HepG2 (cell line): ENCODE measurements at regions not wholly inside any gene's neighbourhood (a gene's known extent, or its start where the extent isn't known, plus 50 kb on each side); places are given as distances from the start of the nearest gene placed in this dataset.

ENCODE experiments used
- ATAC-seq: fragments of 200-7000 bp; cut with Tn5 transposase; 3 replicates; pipeline ENCODE4 v1.9.1; 2020; ENCODE audit warnings: mild to moderate bottlenecking, moderate library complexity
- BruUV-seq: library from RNA; stranded (reverse); fragments of 400-500 nt; replicated peaks from 2 replicates; lab custom pipeline; 2021; lab: Mats Ljungman, UMichigan
- CTCF ChIA-PET: fragments of 300-600 bp; formaldehyde crosslinking; extraction: SDS; loops from one replicate; lab custom pipeline; 2021; ENCODE audit warnings: low total read pairs, inconsistent platforms, low intra/inter-chr PET ratio; lab: Yijun Ruan, JAX
- POLR2A ChIA-PET: fragments of 350-600 bp; sonication (Branson Sonifier 250); formaldehyde crosslinking; loops from one replicate; lab custom pipeline; 2020; ENCODE audit warnings: antibody characterized with exemption, inconsistent platforms; lab: Yijun Ruan, JAX
- DNase-seq: peaks from one replicate; pipeline ENCODE4 v3.0.0-alpha.2; 2015; ENCODE audit warnings: low spot score
- FAIRE-seq: peaks from 3 replicates; lab custom pipeline; 2011; peaks lifted over from hg19 to GRCh38; lab: Jason Lieb, UNC
- H2AFZ ChIP-seq: one replicate; pipeline ENCODE4 v1.6.1; 2011; ENCODE audit warnings: low read length, inconsistent platforms
- H3K27ac ChIP-seq: fragments of 300-600 bp; 3 replicates; pipeline ENCODE4 v1.8.0; 2011; ENCODE audit warnings: mixed run types, mild to moderate bottlenecking, mixed read lengths, low read length, inconsistent platforms; ENCODE audit not compliant: insufficient read depth; ENCODE audit errors: extremely low read length
- H3K27me3 ChIP-seq, 2 experiments: fragments of 200-600 bp in 1 of 2; 2 replicates in 1 of 2; 3 replicates in 1 of 2; pipeline versions ENCODE4 v1.6.0 to v1.8.0; 2011; ENCODE audit warnings: low read length in 2 of 2, mild to moderate bottlenecking in 2 of 2, moderate library complexity in 2 of 2, inconsistent platforms in 1 of 2; ENCODE audit not compliant: insufficient read depth in 2 of 2, control insufficient read depth in 1 of 2
- H3K36me3 ChIP-seq, 2 experiments: fragments of 200-600 bp in 1 of 2; replicated peaks in 1 of 2; 2 replicates in 1 of 2; 3 replicates in 1 of 2; pipeline versions ENCODE4 v1.5.1 to v1.8.0; 2011; ENCODE audit warnings: low read length in 2 of 2, inconsistent platforms in 1 of 2; ENCODE audit not compliant: insufficient read depth in 2 of 2, control insufficient read depth in 1 of 2
- H3K4me1 ChIP-seq: 2 replicates; pipeline ENCODE4 v1.5.1; 2012; ENCODE audit warnings: low read length, inconsistent platforms; ENCODE audit not compliant: insufficient read depth
- H3K4me2 ChIP-seq: 2 replicates; pipeline ENCODE4 v1.6.0; 2011; ENCODE audit warnings: low read depth, low read length, inconsistent platforms
- H3K4me3 ChIP-seq, 3 experiments: fragments of 200-600 bp in 1 of 3; sonication (generic), shearing (Covaris generic) in 1 of 3; replicated peaks in 1 of 3; 2 replicates each; pipeline ENCODE4 v1.5.1; 2011 to 2016; ENCODE audit warnings: low read length in 3 of 3, inconsistent platforms in 2 of 3, low read depth in 2 of 3, mild to moderate bottlenecking in 2 of 3, control low read depth in 1 of 3, mixed read lengths in 1 of 3; ENCODE audit not compliant: insufficient read depth in 1 of 3
- H3K79me2 ChIP-seq: one replicate; pipeline ENCODE4 v1.6.1; 2011; ENCODE audit warnings: low read length, inconsistent platforms; ENCODE audit not compliant: insufficient read depth
- H3K9ac ChIP-seq: 2 replicates; pipeline ENCODE4 v1.6.0; 2011; ENCODE audit warnings: mild to moderate bottlenecking, low read depth, low read length, inconsistent platforms; ENCODE audit not compliant: insufficient read depth
- H3K9me3 ChIP-seq: 2 replicates; pipeline ENCODE4 v1.5.1; 2012; ENCODE audit warnings: mild to moderate bottlenecking, low read length
- H4K20me1 ChIP-seq: 2 replicates; pipeline ENCODE4 v1.6.0; 2011; ENCODE audit warnings: inconsistent platforms, mild to moderate bottlenecking, low read length, moderate library complexity; ENCODE audit not compliant: insufficient read depth
- NFKBIZ ChIP-seq: IDR thresholded peaks from 2 replicates; pipeline ENCODE4 v1.6.1; 2018; ENCODE audit warnings: missing genetic modification reagents, missing compliant biosample characterization
- ZNF331 ChIP-seq: sonication (generic); formaldehyde crosslinking; IDR thresholded peaks from 2 replicates; pipeline ENCODE4 v1.4.0; 2020; ENCODE audit warnings: missing genetic modification reagents
- ZNF451 ChIP-seq: sonication (generic); formaldehyde crosslinking; IDR thresholded peaks from 2 replicates; pipeline ENCODE4 v1.5.0; 2020; ENCODE audit warnings: mild to moderate bottlenecking, missing genetic modification reagents
- ZNF598 ChIP-seq: sonication (generic); formaldehyde crosslinking; IDR thresholded peaks from 2 replicates; pipeline ENCODE4 v1.5.1; 2020; ENCODE audit warnings: mild to moderate bottlenecking, missing genetic modification reagents, borderline replicate concordance
- WGBS: methylation state at CpG from one replicate; pipeline ENCODE4 v1.1.6; 2017; ENCODE audit warnings: low lambda C conversion rate; 5-methylcytosine and 5-hydroxymethylcytosine counted together
- in situ Hi-C: cut with HindIII; loops from 2 replicates; pipeline ENCODE4 v1.10.0; 2017; ENCODE audit warnings: low pct_unique_long_range_greater_than_20kb; ENCODE audit not compliant: extremely low pct_ligation_motif_present
- intact Hi-C: fragments of 100-400 bp; cut with micrococcal nuclease; formaldehyde crosslinking; loops from one replicate; pipeline ENCODE4 v1.10.0; 2022; ENCODE audit not compliant: unreplicated experiment

DNA sequence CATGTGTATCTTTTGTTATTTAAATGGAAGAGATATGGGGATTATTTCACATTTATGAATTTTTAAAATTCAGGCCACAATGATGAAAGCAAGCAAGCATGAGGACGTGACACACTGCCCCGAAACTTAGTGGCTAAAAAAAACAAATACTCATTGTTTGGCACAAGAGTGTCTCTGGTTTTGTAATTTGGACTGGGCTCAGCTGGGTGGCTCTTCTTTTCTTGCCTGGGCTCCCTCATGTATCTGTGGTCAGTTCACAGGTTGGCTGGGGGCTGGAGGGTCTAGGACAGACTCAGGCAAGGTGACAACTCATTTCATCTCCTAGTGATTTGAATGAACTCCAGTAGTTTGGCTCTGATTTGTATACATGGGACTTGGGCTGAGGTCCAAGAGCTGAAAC lies 238.4 kb upstream of the PRKX start:
- H4K20me1 ChIP-seq = no peaks in the 10 kb centered on the region
- H3K9ac ChIP-seq = no peak overlapping the region
- CTCF ChIA-PET = no interaction called here
- no peak overlapping the region for H2AFZ ChIP-seq
- POLR2A ChIA-PET = no interaction called here
- ATAC-seq (no peak), DNase-seq (no peak), FAIRE-seq (no peak)
- no peaks in the 10 kb centered on the region for H3K4me1 ChIP-seq
- H3K36me3 ChIP-seq = no peaks in the 10 kb centered on the region
- 0% methylated on average over 2 of the region's 2 CpGs for WGBS
- H3K4me3 ChIP-seq = no peak overlapping the region
- no peak for TF ChIP-seq ZNF451 (CRISPR knock-in tag)
- peak; percentile 77 for TF ChIP-seq ZNF331
- in situ Hi-C loops (loop anchor here (25.0 kb wide), 1 partner anchor 585 kb away; no protein-coding TSS in a partner anchor), intact Hi-C loops (no loop called here)
- no peaks in the 10 kb centered on the region for H3K9me3 ChIP-seq
- BruUV-seq = no TSS peak
- no peaks in the 10 kb centered on the region for H3K27me3 ChIP-seq
- H3K79me2 ChIP-seq = no peaks in the 10 kb centered on the region
- H3K27ac ChIP-seq = no peak overlapping the region
- no peak overlapping the region for H3K4me2 ChIP-seq

DNA sequence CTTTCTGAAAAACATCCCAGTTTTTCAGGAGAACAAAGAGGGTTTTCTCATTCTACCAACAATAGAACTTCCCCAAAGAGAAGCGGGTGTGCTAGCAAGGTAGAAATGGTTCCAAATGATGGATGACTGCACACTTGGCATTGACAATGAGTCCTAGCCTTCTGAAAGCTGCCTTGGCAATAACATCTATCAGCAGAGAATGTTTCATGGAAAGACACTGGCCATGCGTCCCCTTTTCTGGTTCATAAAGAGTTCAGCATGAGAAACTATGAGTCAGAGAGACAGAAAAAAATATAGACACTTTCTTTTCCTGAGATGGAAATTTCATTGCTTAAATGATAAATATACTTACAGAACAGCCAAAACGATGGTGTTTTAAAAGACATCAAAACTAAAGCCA lies 236.9 kb upstream of the PRKX start:
- Histone ChIP-seq H3K36me3 (no peaks in the 10 kb centered on the region), H3K4me3 (no peak overlapping the region), H3K9ac (no peak overlapping the region), H2AFZ (no peak overlapping the region), H3K4me1 (no peaks in the 10 kb centered on the region), H3K79me2 (no peaks in the 10 kb centered on the region), H3K27me3 (no peaks in the 10 kb centered on the region), H3K4me2 (no peak overlapping the region), H4K20me1 (no peaks in the 10 kb centered on the region), H3K9me3 (no peaks in the 10 kb centered on the region), H3K27ac (no peak overlapping the region)
- ATAC-seq (no peak), DNase-seq (no peak), FAIRE-seq (no peak)
- in situ Hi-C loops (loop anchor here (25.0 kb wide), 1 partner anchor 587 kb away; no protein-coding TSS in a partner anchor), intact Hi-C loops (no loop called here)
- BruUV-seq = no TSS peak
- 8% methylated on average over 3 of the region's 3 CpGs for WGBS
- ChIA-PET CTCF (no interaction called here), POLR2A (no interaction called here)
- TF ChIP-seq NFKBIZ (CRISPR knock-in tag) = no peak
- no peak for TF ChIP-seq ZNF598 (CRISPR knock-in tag)
